CD14-positive monocyte (primary cell): ENCODE measurements at regions not wholly inside any gene's neighbourhood (a gene's known extent, or its start where the extent isn't known, plus 50 kb on each side); places are given as distances from the start of the nearest gene placed in this dataset.

ENCODE experiments used
- DNase-seq, 3 donors: peaks; one replicate each; pipeline ENCODE4 v3.0.0-alpha.2; 2011 to 2022
- H2AFZ ChIP-seq: 2 replicates; pipeline ENCODE4 v1.6.0; 2012; ENCODE audit warnings: mild to moderate bottlenecking, low read depth, low read length, inconsistent platforms; ENCODE audit not compliant: insufficient read depth, poor library complexity, severe bottlenecking
- H3K27ac ChIP-seq, 2 donors: 1 replicate in 1 of 2; 2 replicates in 1 of 2; pipeline ENCODE4 v1.5.1; 2012 to 2013; ENCODE audit warnings: low read length in 2 of 2, control low read depth in 1 of 2, inconsistent platforms in 1 of 2, low read depth in 1 of 2, mild to moderate bottlenecking in 1 of 2
- H3K27me3 ChIP-seq, 2 donors: one replicate each; pipeline versions ENCODE4 v1.6.0 to v1.6.1; 2011 to 2013; ENCODE audit warnings: low read length in 2 of 2; ENCODE audit not compliant: control insufficient read depth in 2 of 2, insufficient read depth in 2 of 2
- H3K36me3 ChIP-seq, 2 donors: replicated peaks in 1 of 2; 1 replicate in 1 of 2; 2 replicates in 1 of 2; pipeline versions ENCODE4 v1.5.1 to v1.6.1; 2012 to 2013; ENCODE audit warnings: low read length in 2 of 2, control low read depth in 1 of 2, inconsistent platforms in 1 of 2, mild to moderate bottlenecking in 1 of 2; ENCODE audit not compliant: insufficient read depth in 2 of 2, control insufficient read depth in 1 of 2
- H3K4me1 ChIP-seq, 2 donors: 1 replicate in 1 of 2; 2 replicates in 1 of 2; pipeline versions ENCODE4 v1.5.1 to v1.6.1; 2012 to 2013; ENCODE audit warnings: low read length in 2 of 2, control low read depth in 1 of 2, inconsistent platforms in 1 of 2, mild to moderate bottlenecking in 1 of 2, moderate library complexity in 1 of 2; ENCODE audit not compliant: insufficient read depth in 2 of 2, control insufficient read depth in 1 of 2
- H3K4me2 ChIP-seq: replicated peaks from 2 replicates; pipeline ENCODE3; 2012; ENCODE audit warnings: low read length, moderate library complexity, mild to moderate bottlenecking; ENCODE audit not compliant: poor library complexity, severe bottlenecking; ENCODE audit errors: extremely low read depth
- H3K4me3 ChIP-seq, 3 experiments: fragments of 200-600 bp in 1 of 3; sonication (generic) in 1 of 3; replicated peaks in 1 of 3; 1 replicate in 2 of 3; 2 replicates in 1 of 3; pipeline ENCODE4 v1.5.1; 2011 to 2013; ENCODE audit warnings: low read length in 3 of 3, mild to moderate bottlenecking in 3 of 3, control low read depth in 2 of 3, low read depth in 2 of 3, inconsistent platforms in 1 of 3, moderate library complexity in 1 of 3
- H3K79me2 ChIP-seq: 2 replicates; pipeline ENCODE4 v1.6.0; 2012; ENCODE audit warnings: mild to moderate bottlenecking, control low read depth, inconsistent platforms, low read length, moderate library complexity; ENCODE audit not compliant: insufficient read depth
- H3K9ac ChIP-seq: 2 replicates; pipeline ENCODE4 v1.6.0; 2017; ENCODE audit warnings: low read length, mild to moderate bottlenecking; ENCODE audit not compliant: insufficient read depth, poor library complexity, severe bottlenecking
- H3K9me3 ChIP-seq, 2 donors: replicated peaks in 1 of 2; 1 replicate in 1 of 2; 2 replicates in 1 of 2; pipeline versions ENCODE4 v1.5.1 to v1.6.1; 2012 to 2013; ENCODE audit warnings: low read length in 2 of 2, control low read depth in 1 of 2; ENCODE audit not compliant: control insufficient read depth in 1 of 2, insufficient read depth in 1 of 2
- H4K20me1 ChIP-seq: 2 replicates; pipeline ENCODE4 v1.6.0; 2012; ENCODE audit warnings: mild to moderate bottlenecking, low read length, control low read depth, moderate library complexity; ENCODE audit not compliant: insufficient read depth
- H3K27ac Mint-ChIP-seq, 7 donors: one replicate each; pipeline ENCODE4 v1.8.0; 2020; ENCODE audit warnings: mild to moderate bottlenecking in 7 of 7, mixed read lengths in 7 of 7, moderate library complexity in 6 of 7, inconsistent platforms in 2 of 7
- H3K27me3 Mint-ChIP-seq, 3 donors: one replicate each; pipeline ENCODE4 v1.8.0; 2021 to 2022; ENCODE audit warnings: low read depth in 3 of 3, mild to moderate bottlenecking in 3 of 3, mixed read lengths in 3 of 3, moderate library complexity in 3 of 3, inconsistent platforms in 1 of 3
- H3K36me3 Mint-ChIP-seq, 2 donors: one replicate each; pipeline ENCODE4 v1.8.0; 2020; ENCODE audit warnings: mixed read lengths in 2 of 2, inconsistent platforms in 1 of 2, mild to moderate bottlenecking in 1 of 2
- H3K4me1 Mint-ChIP-seq: one replicate; pipeline ENCODE4 v1.8.0; 2020; ENCODE audit warnings: mild to moderate bottlenecking, mixed read lengths
- H3K4me3 Mint-ChIP-seq, 2 donors: one replicate each; pipeline ENCODE4 v1.8.0; 2020; ENCODE audit warnings: mild to moderate bottlenecking in 2 of 2, mixed read lengths in 2 of 2, moderate library complexity in 1 of 2
- H3K9me3 Mint-ChIP-seq, 7 donors: one replicate each; pipeline ENCODE4 v1.8.0; 2020 to 2022; ENCODE audit warnings: mixed read lengths in 7 of 7, mild to moderate bottlenecking in 6 of 7, moderate library complexity in 6 of 7, inconsistent platforms in 2 of 7
- CTCF ChIP-seq: fragments of 200-600 bp; IDR thresholded peaks from one replicate; pipeline ENCODE4 v1.8.0; 2022; ENCODE audit warnings: antibody characterized with exemption, mild to moderate bottlenecking
- WGBS: methylation state at CpG from one replicate; pipeline ENCODE4 v1.1.5; 2013; ENCODE audit warnings: missing lambda C conversion rate; ENCODE audit not compliant: insufficient coverage; 5-methylcytosine and 5-hydroxymethylcytosine counted together
- intact Hi-C, 2 donors: fragments of 100-400 bp; cut with micrococcal nuclease; formaldehyde crosslinking; loops; one replicate each; pipeline versions ENCODE4 v1.15.0 to v1.15.1; 2023

- DNase-seq: no peak
- H3K9me3 ChIP-seq: no peaks in the 10 kb centered on the region
- peaks cover 0 to 2% (median 1%) of the 10 kb centered on the region in 7 donors for H3K9me3 Mint-ChIP-seq
- WGBS: no CpG with 5 or more reads among the region's 2 CpGs
- no peak for TF ChIP-seq CTCF
- no peak overlapping the region for H3K4me3 ChIP-seq
- intact Hi-C loops: no loop called here
- H3K4me2 ChIP-seq: no peak overlapping the region
- H4K20me1 ChIP-seq: no peaks in the 10 kb centered on the region
- no peaks in the 10 kb centered on the region for H3K36me3 Mint-ChIP-seq
- no peak overlapping the region for H2AFZ ChIP-seq
- H3K4me1 ChIP-seq: no peaks in the 10 kb centered on the region
- H3K27me3 Mint-ChIP-seq: no peaks in the 10 kb centered on the region
- no peaks in the 10 kb centered on the region for H3K27me3 ChIP-seq
- no peaks in the 10 kb centered on the region for H3K79me2 ChIP-seq
- H3K4me1 Mint-ChIP-seq: no peaks in the 10 kb centered on the region
- no peak overlapping the region for H3K4me3 Mint-ChIP-seq
- H3K27ac Mint-ChIP-seq: no peak overlapping the region
- no peak overlapping the region for H3K27ac ChIP-seq
- H3K36me3 ChIP-seq: no peaks in the 10 kb centered on the region
- H3K9ac ChIP-seq: no peak overlapping the region
Observed at GRCh38 chr12:78321696-78322095, 491.0 kb downstream of the NAV3 start.

GRCh38 chr12:78323226-78323625 is 492.5 kb downstream of the NAV3 start:
- no peak overlapping the region for H3K4me2 ChIP-seq
- no peaks in the 10 kb centered on the region for H3K27me3 Mint-ChIP-seq
- H3K27ac Mint-ChIP-seq: no peak overlapping the region
- intact Hi-C loops: no loop called here
- no peak for TF ChIP-seq CTCF
- no peaks in the 10 kb centered on the region for H3K79me2 ChIP-seq
- no peaks in the 10 kb centered on the region for H3K9me3 ChIP-seq
- no peaks in the 10 kb centered on the region for H4K20me1 ChIP-seq
- no peak overlapping the region for H2AFZ ChIP-seq
- H3K4me1 ChIP-seq: no peaks in the 10 kb centered on the region
- H3K27me3 ChIP-seq: no peaks in the 10 kb centered on the region
- no peak for DNase-seq
- H3K4me1 Mint-ChIP-seq: no peaks in the 10 kb centered on the region
- peaks cover 0 to 2% (median 1%) of the 10 kb centered on the region in 7 donors for H3K9me3 Mint-ChIP-seq
- no peak overlapping the region for H3K9ac ChIP-seq
- no peak overlapping the region for H3K4me3 ChIP-seq
- H3K27ac ChIP-seq: no peak overlapping the region
- H3K36me3 ChIP-seq: no peaks in the 10 kb centered on the region
- H3K4me3 Mint-ChIP-seq: no peak overlapping the region
- no peaks in the 10 kb centered on the region for H3K36me3 Mint-ChIP-seq
